VCaP (cell line): ENCODE measurements at regions not wholly inside any gene's neighbourhood (a gene's known extent, or its start where the extent isn't known, plus 50 kb on each side); places are given as distances from the start of the nearest gene placed in this dataset.

Source experiments
- H3K27ac ChIP-seq: fragments of 450-650 bp; 2 replicates; pipeline ENCODE4 v1.5.1; 2017
- TF ChIP-seq, protein P1 (sequence below): fragments of 450-650 bp; conservative IDR thresholded peaks from 2 replicates; pipeline ENCODE4 v1.5.1; 2017; ENCODE audit warnings: mild to moderate bottlenecking, moderate library complexity

GRCh38 chr15:95843241-95843910 is 487.1 kb upstream of the NR2F2 start:
- no peak overlapping the region for H3K27ac ChIP-seq
- TF ChIP-seq, protein P1, sequence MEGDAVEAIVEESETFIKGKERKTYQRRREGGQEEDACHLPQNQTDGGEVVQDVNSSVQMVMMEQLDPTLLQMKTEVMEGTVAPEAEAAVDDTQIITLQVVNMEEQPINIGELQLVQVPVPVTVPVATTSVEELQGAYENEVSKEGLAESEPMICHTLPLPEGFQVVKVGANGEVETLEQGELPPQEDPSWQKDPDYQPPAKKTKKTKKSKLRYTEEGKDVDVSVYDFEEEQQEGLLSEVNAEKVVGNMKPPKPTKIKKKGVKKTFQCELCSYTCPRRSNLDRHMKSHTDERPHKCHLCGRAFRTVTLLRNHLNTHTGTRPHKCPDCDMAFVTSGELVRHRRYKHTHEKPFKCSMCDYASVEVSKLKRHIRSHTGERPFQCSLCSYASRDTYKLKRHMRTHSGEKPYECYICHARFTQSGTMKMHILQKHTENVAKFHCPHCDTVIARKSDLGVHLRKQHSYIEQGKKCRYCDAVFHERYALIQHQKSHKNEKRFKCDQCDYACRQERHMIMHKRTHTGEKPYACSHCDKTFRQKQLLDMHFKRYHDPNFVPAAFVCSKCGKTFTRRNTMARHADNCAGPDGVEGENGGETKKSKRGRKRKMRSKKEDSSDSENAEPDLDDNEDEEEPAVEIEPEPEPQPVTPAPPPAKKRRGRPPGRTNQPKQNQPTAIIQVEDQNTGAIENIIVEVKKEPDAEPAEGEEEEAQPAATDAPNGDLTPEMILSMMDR: no peak

GRCh38 chr15:95845862-95846515 is 484.5 kb upstream of the NR2F2 start:
- no peak overlapping the region for H3K27ac ChIP-seq
- TF ChIP-seq, protein P1: no peak

- H3K27ac ChIP-seq: no peak overlapping the region
- TF ChIP-seq, protein P1: no peak
These were observed 482.4 kb upstream of the NR2F2 start for GRCh38 chr15:95848126-95848525.

GRCh38 chr15:95850837-95851236 is 479.7 kb upstream of the NR2F2 start:
- TF ChIP-seq, protein P1: peak; percentile 83
- H3K27ac ChIP-seq: no peak overlapping the region

DNA sequence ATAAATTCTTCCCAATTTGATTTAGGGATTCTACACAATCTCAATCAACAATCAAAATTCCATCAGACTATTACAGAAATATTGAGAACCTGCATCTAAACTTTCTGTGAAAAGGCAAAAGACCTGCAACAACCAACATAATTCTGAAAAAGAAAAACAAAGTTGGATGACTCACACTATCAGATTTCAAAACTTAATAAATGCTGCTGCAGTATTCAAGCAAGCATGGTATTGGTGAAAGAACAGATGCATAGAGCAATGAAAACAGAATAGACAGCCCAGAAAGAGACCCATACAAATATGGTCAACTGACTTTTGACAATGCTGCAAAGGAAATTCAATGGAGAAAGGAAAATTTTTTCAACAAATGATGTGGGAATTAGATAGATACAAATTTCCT is 477.1 kb upstream of the NR2F2 start:
- TF ChIP-seq, protein P1: no peak
- H3K27ac ChIP-seq: no peak overlapping the region

GRCh38 chr15:95857124-95857757 is 473.3 kb upstream of the NR2F2 start:
- TF ChIP-seq, protein P1: no peak
- H3K27ac ChIP-seq: no peak overlapping the region

GRCh38 chr15:95857758-95858157 is 472.7 kb upstream of the NR2F2 start:
- H3K27ac ChIP-seq: no peak overlapping the region
- TF ChIP-seq, protein P1: no peak
